H1 (cell line): ENCODE measurements at regions not wholly inside any gene's neighbourhood (a gene's known extent, or its start where the extent isn't known, plus 50 kb on each side); places are given as distances from the start of the nearest gene placed in this dataset.
A peak's percentile ranks its signal among the peaks of the same experiment; 100 is the strongest.

ENCODE experiments used
- CTCF ChIA-PET: fragments of 300-600 bp; sonication (Branson Sonifier 250); formaldehyde crosslinking; loops from one replicate; lab custom pipeline; 2021; ENCODE audit not compliant: partially characterized antibody; lab: Charles Lee
- POLR2A ChIA-PET: fragments of 300-600 bp; sonication (Branson Sonifier 250); formaldehyde crosslinking; loops from one replicate; lab custom pipeline; 2021; ENCODE audit warnings: inconsistent platforms; ENCODE audit not compliant: partially characterized antibody; lab: Charles Lee
- DNase-seq, 2 experiments: peaks; one replicate each; pipeline versions ENCODE4 v3.0.0 to v3.0.0-alpha.2; 2010 to 2022; ENCODE audit warnings: low spot score in 2 of 2, low read depth in 1 of 2, mixed read lengths in 1 of 2
- FAIRE-seq: peaks from 2 replicates; lab custom pipeline; 2011; peaks lifted over from hg19 to GRCh38; lab: Jason Lieb, UNC
- H2AFZ ChIP-seq: 2 replicates; pipeline ENCODE4 v1.8.1; 2012; ENCODE audit warnings: low read length, inconsistent platforms
- H2AK5ac ChIP-seq: 2 replicates; pipeline ENCODE4 v1.6.1; 2013; ENCODE audit warnings: low read depth, low read length
- H2BK120ac ChIP-seq: replicated peaks from 2 replicates; pipeline ENCODE3; 2013; ENCODE audit warnings: low read depth, low read length, inconsistent platforms
- H2BK12ac ChIP-seq: 2 replicates; pipeline ENCODE4 v1.6.1; 2013; ENCODE audit warnings: low read depth, low read length
- H2BK15ac ChIP-seq: 2 replicates; pipeline ENCODE4 v1.6.1; 2013; ENCODE audit warnings: low read length
- H2BK20ac ChIP-seq: 2 replicates; pipeline ENCODE4 v1.6.1; 2013; ENCODE audit warnings: low read length
- H2BK5ac ChIP-seq: 2 replicates; pipeline ENCODE4 v1.6.1; 2013; ENCODE audit warnings: low read depth, low read length
- H3K14ac ChIP-seq: 2 replicates; pipeline ENCODE4 v1.6.1; 2013; ENCODE audit warnings: inconsistent platforms; ENCODE audit not compliant: insufficient read length
- H3K18ac ChIP-seq: 2 replicates; pipeline ENCODE4 v1.6.1; 2013; ENCODE audit warnings: low read length; ENCODE audit errors: extremely low read depth
- H3K23ac ChIP-seq: 2 replicates; pipeline ENCODE4 v1.6.1; 2013; ENCODE audit warnings: inconsistent platforms; ENCODE audit not compliant: insufficient read length
- H3K23me2 ChIP-seq: 2 replicates; pipeline ENCODE4 v1.6.1; 2013; ENCODE audit warnings: low read depth, low read length
- H3K27ac ChIP-seq: 2 replicates; pipeline ENCODE4 v1.6.1; 2011; ENCODE audit warnings: low read depth, low read length, inconsistent platforms
- H3K27me3 ChIP-seq, 4 experiments: replicated peaks in 1 of 4; 1 replicate in 1 of 4; 2 replicates in 3 of 4; pipeline versions ENCODE4 v1.6.1 to v1.8.1; 2011 to 2013; ENCODE audit warnings: low read length in 3 of 4, mild to moderate bottlenecking in 3 of 4, inconsistent platforms in 2 of 4, mixed read lengths in 2 of 4, moderate library complexity in 1 of 4; ENCODE audit not compliant: control insufficient read depth in 3 of 4, insufficient read depth in 3 of 4; ENCODE audit errors: extremely low read depth in 1 of 4
- H3K36me3 ChIP-seq, 4 experiments: 2 replicates each; pipeline versions ENCODE4 v1.6.1 to v1.8.1; 2011 to 2013; ENCODE audit warnings: mild to moderate bottlenecking in 4 of 4, low read length in 3 of 4, moderate library complexity in 2 of 4, control low read depth in 1 of 4, inconsistent platforms in 1 of 4; ENCODE audit not compliant: insufficient read depth in 4 of 4, control insufficient read depth in 2 of 4
- H3K4ac ChIP-seq: replicated peaks from 2 replicates; pipeline ENCODE3; 2013; ENCODE audit warnings: low read length, low read depth, mixed read lengths, inconsistent platforms; ENCODE audit not compliant: insufficient read length
- H3K4me1 ChIP-seq, 4 experiments: replicated peaks in 1 of 4; 1 replicate in 1 of 4; 2 replicates in 3 of 4; pipeline versions ENCODE4 v1.6.1 to v1.8.1; 2011 to 2013; ENCODE audit warnings: low read length in 3 of 4, inconsistent platforms in 2 of 4, mixed read lengths in 1 of 4; ENCODE audit not compliant: insufficient read depth in 4 of 4, control insufficient read depth in 3 of 4
- H3K4me2 ChIP-seq, 2 experiments: 2 replicates each; pipeline versions ENCODE4 v1.6.1 to v1.8.1; 2011 to 2013; ENCODE audit warnings: low read depth in 2 of 2, low read length in 2 of 2, control low read depth in 1 of 2, inconsistent platforms in 1 of 2, mild to moderate bottlenecking in 1 of 2; ENCODE audit not compliant: insufficient read depth in 1 of 2
- H3K4me3 ChIP-seq, 4 experiments: fragments of 200-600, 300-600 bp in 1 of 4; sonication (generic), shearing (Covaris generic), sonication (Bioruptor Twin) in 1 of 4; 2 replicates each; pipeline versions ENCODE4 v1.5.1 to v1.8.1; 2011 to 2016; ENCODE audit warnings: low read length in 4 of 4, low read depth in 3 of 4, control low read depth in 2 of 4, inconsistent platforms in 2 of 4, mild to moderate bottlenecking in 2 of 4, mixed read lengths in 1 of 4, moderate library complexity in 1 of 4; ENCODE audit not compliant: insufficient read depth in 2 of 4; ENCODE audit errors: extremely low read depth in 1 of 4
- H3K56ac ChIP-seq: replicated peaks from 2 replicates; pipeline ENCODE3; 2013; ENCODE audit warnings: low read depth, mild to moderate bottlenecking, mixed read lengths, low read length, inconsistent platforms; ENCODE audit not compliant: insufficient read length
- H3K79me1 ChIP-seq: 2 replicates; pipeline ENCODE4 v1.6.1; 2013; ENCODE audit warnings: low read depth, low read length, control low read depth
- H3K79me2 ChIP-seq, 2 experiments: 2 replicates each; pipeline versions ENCODE4 v1.6.1 to v1.8.1; 2012 to 2013; ENCODE audit warnings: low read length in 2 of 2, mild to moderate bottlenecking in 2 of 2, inconsistent platforms in 1 of 2; ENCODE audit not compliant: insufficient read depth in 2 of 2, control insufficient read depth in 1 of 2
- H3K9ac ChIP-seq, 4 experiments: replicated peaks in 1 of 4; 1 replicate in 1 of 4; 2 replicates in 3 of 4; pipeline versions ENCODE4 v1.6.1 to v1.8.1; 2011 to 2013; ENCODE audit warnings: low read depth in 3 of 4, low read length in 3 of 4, control low read depth in 2 of 4, mild to moderate bottlenecking in 2 of 4, moderate library complexity in 2 of 4, inconsistent platforms in 1 of 4; ENCODE audit errors: extremely low read depth in 1 of 4
- H3K9me3 ChIP-seq, 2 experiments: 2 replicates each; pipeline versions ENCODE4 v1.6.1 to v1.8.1; 2012 to 2013; ENCODE audit warnings: mild to moderate bottlenecking in 2 of 2, moderate library complexity in 2 of 2, control low read depth in 1 of 2, inconsistent platforms in 1 of 2, low read depth in 1 of 2, low read length in 1 of 2, mixed read lengths in 1 of 2; ENCODE audit not compliant: insufficient read depth in 2 of 2
- H4K20me1 ChIP-seq, 2 experiments: replicated peaks in 1 of 2; 2 replicates each; pipeline versions ENCODE3 to v1.8.1; 2011 to 2013; ENCODE audit warnings: inconsistent platforms in 2 of 2, low read length in 2 of 2, mild to moderate bottlenecking in 1 of 2; ENCODE audit not compliant: insufficient read depth in 2 of 2, control insufficient read depth in 1 of 2
- H4K5ac ChIP-seq: 2 replicates; pipeline ENCODE4 v1.6.1; 2013; ENCODE audit warnings: low read length, low read depth, mixed read lengths, inconsistent platforms; ENCODE audit not compliant: insufficient read length
- H4K8ac ChIP-seq: 2 replicates; pipeline ENCODE4 v1.8.0; 2013; ENCODE audit warnings: mild to moderate bottlenecking, moderate library complexity, low read length, inconsistent platforms; ENCODE audit not compliant: insufficient read depth; ENCODE audit errors: extremely low read depth
- H4K91ac ChIP-seq: replicated peaks from 2 replicates; pipeline ENCODE3; 2013; ENCODE audit warnings: low read length, mixed read lengths, inconsistent platforms; ENCODE audit not compliant: insufficient read length
- CHD2 ChIP-seq: IDR thresholded peaks from 2 replicates; pipeline ENCODE4 v1.6.1; 2012; ENCODE audit warnings: low read length, improper control_type of control experiment
- HDAC6 ChIP-seq: IDR thresholded peaks from one replicate; pipeline ENCODE4 v1.7.1; 2012; ENCODE audit warnings: low read depth, mild to moderate bottlenecking, inconsistent platforms, low read length, moderate library complexity
- PHF8 ChIP-seq: fragments of 200-600 bp; sonication (generic); conservative IDR thresholded peaks from 2 replicates; pipeline ENCODE4 v1.7.1; 2012; ENCODE audit warnings: low read depth, mild to moderate bottlenecking, inconsistent platforms, low read length, moderate library complexity
- RNF2 ChIP-seq: fragments of 200-900, 300-1000 bp; sonication (generic); IDR thresholded peaks from 2 replicates; pipeline ENCODE4 v1.7.1; 2016; ENCODE audit warnings: borderline replicate concordance, low read depth, mild to moderate bottlenecking, antibody characterized with exemption, low read length; ENCODE audit not compliant: poor library complexity, severe bottlenecking; ENCODE audit errors: missing control alignments
- SP2 ChIP-seq: IDR thresholded peaks from 2 replicates; pipeline ENCODE4 v1.6.1; 2012; ENCODE audit warnings: mild to moderate bottlenecking, low read length, inconsistent platforms
- SRF ChIP-seq: IDR thresholded peaks from 2 replicates; pipeline ENCODE4 v1.6.1; 2011; ENCODE audit warnings: mild to moderate bottlenecking, low read depth, low read length, moderate library complexity
- TAF7 ChIP-seq: optimal IDR thresholded peaks from 2 replicates; pipeline ENCODE3; 2011; ENCODE audit warnings: low read depth, mild to moderate bottlenecking, inconsistent platforms, low read length, moderate library complexity, borderline replicate concordance
- ZNF274 ChIP-seq: IDR thresholded peaks from 2 replicates; pipeline ENCODE4 v1.7.0; 2012; ENCODE audit warnings: low read length, borderline replicate concordance; ENCODE audit errors: extremely low read depth
- WGBS, 2 experiments: shearing (Covaris generic) in 1 of 2; methylation state at CpG; one replicate each; pipeline versions ENCODE4 v1.1.6 to v1.1.7; 2013 to 2015; ENCODE audit warnings: low lambda C conversion rate in 2 of 2, mixed read lengths in 2 of 2, inconsistent platforms in 1 of 2, low coverage in 1 of 2, missing lambda C conversion rate in 1 of 2; ENCODE audit not compliant: insufficient replicate concordance in 2 of 2, insufficient coverage in 1 of 2, insufficient read length in 1 of 2; ENCODE audit errors: extremely low coverage in 1 of 2, missing lambda C conversion rate in 1 of 2; 5-methylcytosine and 5-hydroxymethylcytosine counted together
- TF ChIP-seq, protein P1 (sequence below), 3 experiments: IDR thresholded peaks; 1 replicate in 2 of 3; 2 replicates in 1 of 3; pipeline versions ENCODE4 v1.5.1 to v1.6.1; 2011; ENCODE audit warnings: low read length in 3 of 3, mild to moderate bottlenecking in 3 of 3, inconsistent platforms in 2 of 3, low read depth in 1 of 3, moderate library complexity in 1 of 3; ENCODE audit not compliant: insufficient read depth in 1 of 3; ENCODE audit errors: control extremely low read depth in 1 of 3

DNA sequence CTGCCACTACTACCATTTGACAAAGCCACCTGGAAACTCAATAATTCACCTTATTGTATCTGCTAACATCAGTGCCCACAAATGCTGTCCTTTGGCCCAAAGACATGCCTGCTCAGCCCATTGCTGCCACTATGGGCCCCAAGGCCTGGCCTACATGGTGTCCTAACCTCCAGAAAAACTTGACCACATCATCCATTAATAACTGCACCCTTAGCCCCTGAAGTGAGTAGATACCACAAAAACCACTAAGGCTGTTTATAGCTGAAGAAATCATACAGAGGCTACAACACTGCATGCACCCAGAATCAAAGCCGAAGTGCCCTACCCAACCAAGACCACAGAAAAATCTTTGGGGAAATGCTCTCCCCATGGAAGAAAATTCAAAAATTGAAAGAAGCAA lies 932.8 kb upstream of the SLITRK6 start:
- Histone ChIP-seq H4K20me1 (no peaks in the 10 kb centered on the region), H3K56ac (peak overlapping the region; percentile 46), H3K14ac (no peak overlapping the region), H2AFZ (no peak overlapping the region), H4K91ac (no peak overlapping the region), H3K23me2 (no peaks in the 10 kb centered on the region), H2BK120ac (no peak overlapping the region), H2BK20ac (no peak overlapping the region), H2BK15ac (no peak overlapping the region), H3K36me3 (no peaks in the 10 kb centered on the region), H3K4me3 (no peak overlapping the region), H4K5ac (no peak overlapping the region), H3K79me1 (no peaks in the 10 kb centered on the region), H3K23ac (no peak overlapping the region), H3K9me3 (0 out of 4 replicates have a peak, but pooled peaks cover 0 to 2% of the 10 kb centered on the region in 2 experiments), H2AK5ac (no peak overlapping the region), H3K9ac (no peak overlapping the region), H3K79me2 (no peaks in the 10 kb centered on the region), H3K27me3 (no peaks in the 10 kb centered on the region), H2BK12ac (no peak overlapping the region), H3K4ac (no peak overlapping the region), H3K4me1 (no peaks in the 10 kb centered on the region), H3K4me2 (no peak overlapping the region), H3K18ac (no peak overlapping the region), H2BK5ac (no peak overlapping the region), H4K8ac (no peak overlapping the region), H3K27ac (no peak overlapping the region)
- no peak for TF ChIP-seq HDAC6
- TF ChIP-seq, protein P1, sequence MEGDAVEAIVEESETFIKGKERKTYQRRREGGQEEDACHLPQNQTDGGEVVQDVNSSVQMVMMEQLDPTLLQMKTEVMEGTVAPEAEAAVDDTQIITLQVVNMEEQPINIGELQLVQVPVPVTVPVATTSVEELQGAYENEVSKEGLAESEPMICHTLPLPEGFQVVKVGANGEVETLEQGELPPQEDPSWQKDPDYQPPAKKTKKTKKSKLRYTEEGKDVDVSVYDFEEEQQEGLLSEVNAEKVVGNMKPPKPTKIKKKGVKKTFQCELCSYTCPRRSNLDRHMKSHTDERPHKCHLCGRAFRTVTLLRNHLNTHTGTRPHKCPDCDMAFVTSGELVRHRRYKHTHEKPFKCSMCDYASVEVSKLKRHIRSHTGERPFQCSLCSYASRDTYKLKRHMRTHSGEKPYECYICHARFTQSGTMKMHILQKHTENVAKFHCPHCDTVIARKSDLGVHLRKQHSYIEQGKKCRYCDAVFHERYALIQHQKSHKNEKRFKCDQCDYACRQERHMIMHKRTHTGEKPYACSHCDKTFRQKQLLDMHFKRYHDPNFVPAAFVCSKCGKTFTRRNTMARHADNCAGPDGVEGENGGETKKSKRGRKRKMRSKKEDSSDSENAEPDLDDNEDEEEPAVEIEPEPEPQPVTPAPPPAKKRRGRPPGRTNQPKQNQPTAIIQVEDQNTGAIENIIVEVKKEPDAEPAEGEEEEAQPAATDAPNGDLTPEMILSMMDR (IDR thresholded peaks at IDR 0.05; ENCODE audit: control extremely low read depth in 1 of 3, insufficient read depth in 1 of 3, low read depth in 1 of 3, low read length in 3 of 3), result no peak
- no peak for TF ChIP-seq CHD2
- no peak for TF ChIP-seq SRF
- no peak for TF ChIP-seq TAF7
- no peak for TF ChIP-seq SP2
- TF ChIP-seq ZNF274, result no peak
- TF ChIP-seq PHF8, result no peak
- no peak for TF ChIP-seq RNF2
- ChIA-PET POLR2A (no interaction called here), CTCF (no interaction called here)
- FAIRE-seq, result no peak
- 100% methylated on average over 1 of the region's 1 CpG; no CpG with 5 or more reads in 1 of the 2 experiments for WGBS, 2 experiments
- DNase-seq, result no peak
